Calu3 (cell line): ENCODE measurements at regions not wholly inside any gene's neighbourhood (a gene's known extent, or its start where the extent isn't known, plus 50 kb on each side); places are given as distances from the start of the nearest gene placed in this dataset.
A peak's percentile ranks its signal among the peaks of the same experiment; 100 is the strongest.

Experiments
- BruUV-seq: library from RNA; stranded (reverse); fragments of 400-500 nt; replicated peaks from 2 replicates; lab custom pipeline; 2021; lab: Mats Ljungman, UMichigan
- CTCF ChIA-PET: fragments of 300-600 bp; sonication (Branson Sonifier 250); formaldehyde crosslinking; loops from one replicate; lab custom pipeline; 2022; ENCODE audit warnings: antibody characterized with exemption; lab: Charles Lee
- DNase-seq: peaks from one replicate; pipeline ENCODE4 v3.0.0; 2022
- H3K27ac Mint-ChIP-seq: one replicate; pipeline ENCODE4 v1.8.0; 2022; ENCODE audit warnings: mixed read lengths; ENCODE audit not compliant: unreplicated experiment
- H3K27me3 Mint-ChIP-seq: one replicate; pipeline ENCODE4 v1.8.0; 2022; ENCODE audit warnings: mixed read lengths; ENCODE audit not compliant: unreplicated experiment
- H3K36me3 Mint-ChIP-seq: one replicate; pipeline ENCODE4 v1.8.0; 2022; ENCODE audit warnings: mild to moderate bottlenecking, moderate library complexity, mixed read lengths; ENCODE audit not compliant: insufficient read depth, unreplicated experiment
- H3K4me1 Mint-ChIP-seq: one replicate; pipeline ENCODE4 v1.8.0; 2022; ENCODE audit warnings: mild to moderate bottlenecking, low read depth, mixed read lengths; ENCODE audit not compliant: unreplicated experiment
- H3K4me3 Mint-ChIP-seq: one replicate; pipeline ENCODE4 v1.8.0; 2022; ENCODE audit warnings: mild to moderate bottlenecking, low read depth, moderate library complexity, mixed read lengths; ENCODE audit not compliant: unreplicated experiment
- H3K9me3 Mint-ChIP-seq: one replicate; pipeline ENCODE4 v1.8.0; 2022; ENCODE audit warnings: low read depth, mixed read lengths; ENCODE audit not compliant: unreplicated experiment
- CTCF ChIP-seq: fragments of 200-600 bp; IDR thresholded peaks from one replicate; pipeline ENCODE4 v1.8.0; 2022; ENCODE audit warnings: antibody characterized with exemption; ENCODE audit not compliant: unreplicated experiment
- intact Hi-C: fragments of 100-400 bp; cut with micrococcal nuclease; formaldehyde crosslinking; loops from one replicate; pipeline ENCODE4 v1.10.0; 2022; ENCODE audit not compliant: unreplicated experiment

GRCh38 chr10:121076776-121077715 lies 225.9 kb downstream of the WDR11 start:
- no peak for DNase-seq
- H3K27ac Mint-ChIP-seq = no peak overlapping the region
- no peaks in the 10 kb centered on the region for H3K36me3 Mint-ChIP-seq
- no peaks in the 10 kb centered on the region for H3K27me3 Mint-ChIP-seq
- intact Hi-C loops = no loop called here
- H3K9me3 Mint-ChIP-seq = no peaks in the 10 kb centered on the region
- H3K4me1 Mint-ChIP-seq = peaks cover 12% of the 10 kb centered on the region
- no TSS peak for BruUV-seq
- no peak for TF ChIP-seq CTCF
- CTCF ChIA-PET = no interaction called here
- no peak overlapping the region for H3K4me3 Mint-ChIP-seq

GRCh38 chr10:121078036-121078435 lies 226.9 kb downstream of the WDR11 start:
- H3K9me3 Mint-ChIP-seq = no peaks in the 10 kb centered on the region
- BruUV-seq = no TSS peak
- H3K27ac Mint-ChIP-seq = no peak overlapping the region
- peaks cover 12% of the 10 kb centered on the region for H3K4me1 Mint-ChIP-seq
- H3K36me3 Mint-ChIP-seq = no peaks in the 10 kb centered on the region
- CTCF ChIA-PET = interaction anchor here (0.8 kb wide), 1 partner anchor 129 kb away, joined by 3 read pairs; no protein-coding TSS in a partner anchor
- intact Hi-C loops = loop anchor here (2.0 kb wide), 1 partner anchor 127 kb away; no protein-coding TSS in a partner anchor
- DNase-seq = peak; percentile 3
- no peak for TF ChIP-seq CTCF
- H3K4me3 Mint-ChIP-seq = no peak overlapping the region
- no peaks in the 10 kb centered on the region for H3K27me3 Mint-ChIP-seq

GRCh38 chr10:121078672-121079102 lies 227.5 kb downstream of the WDR11 start:
- H3K4me1 Mint-ChIP-seq = peaks cover 12% of the 10 kb centered on the region

GRCh38 chr10:121079226-121079625 lies 228.1 kb downstream of the WDR11 start:
- Mint-ChIP-seq H3K4me1 (peaks cover 12% of the 10 kb centered on the region), H3K9me3 (no peaks in the 10 kb centered on the region), H3K36me3 (no peaks in the 10 kb centered on the region), H3K27me3 (no peaks in the 10 kb centered on the region), H3K27ac (no peak overlapping the region), H3K4me3 (no peak overlapping the region)
- CTCF ChIA-PET = no interaction called here
- no peak for DNase-seq
- no peak for TF ChIP-seq CTCF
- BruUV-seq = no TSS peak
- intact Hi-C loops = loop anchor here (2.0 kb wide), 1 partner anchor 128 kb away; no protein-coding TSS in a partner anchor

More at GRCh38 chr10:121078672-121079102, 227.5 kb downstream of the WDR11 start:
- BruUV-seq = no TSS peak
- H3K36me3 Mint-ChIP-seq = no peaks in the 10 kb centered on the region
- TF ChIP-seq CTCF = no peak
- no peaks in the 10 kb centered on the region for H3K9me3 Mint-ChIP-seq
- peak; percentile 44 for DNase-seq
- H3K27me3 Mint-ChIP-seq = no peaks in the 10 kb centered on the region
- no peak overlapping the region for H3K27ac Mint-ChIP-seq
- H3K4me3 Mint-ChIP-seq = no peak overlapping the region
- CTCF ChIA-PET = interaction anchor here (0.8 kb wide), 1 partner anchor 130 kb away, joined by 3 read pairs; no protein-coding TSS in a partner anchor
- intact Hi-C loops = loop anchor here (2.0 kb wide), 1 partner anchor 128 kb away; no protein-coding TSS in a partner anchor
